ENCODE measurements at regions not wholly inside any gene's neighbourhood (a gene's known extent, or its start where the extent isn't known, plus 50 kb on each side); places are given as distances from the start of the nearest gene placed in this dataset.

- Histone ChIP-seq H2AFZ (ENCODE audit: low read length) (no peak overlapping the region), H3K27me3 (ENCODE audit: control insufficient read depth, insufficient read depth, low read length) (no peaks in the 10 kb centered on the region), H3K79me2 (ENCODE audit: control insufficient read depth, insufficient read depth, low read length) (no peaks in the 10 kb centered on the region), H3K4me3 (replicated peaks in 1 of 4; ENCODE audit: control extremely low read depth in 1 of 4, insufficient read depth in 1 of 4, low read depth in 3 of 4, low read length in 4 of 4) (no peak overlapping the region), H3K9ac (ENCODE audit: insufficient read depth, low read length) (no peak overlapping the region), H3K27ac (ENCODE audit: insufficient read depth, low read length) (no peak overlapping the region), H3K36me3 (ENCODE audit: control insufficient read depth, insufficient read depth, low read length) (no peaks in the 10 kb centered on the region), H3K4me1 (ENCODE audit: control insufficient read depth, extremely low read depth, insufficient read depth, low read length) (no peaks in the 10 kb centered on the region), H3K9me3 (ENCODE audit: control insufficient read depth, insufficient read depth, low read depth, low read length) (no peaks in the 10 kb centered on the region), H4K20me1 (ENCODE audit: control insufficient read depth, extremely low read depth, insufficient read depth, low read length) (no peaks in the 10 kb centered on the region), H3K4me2 (ENCODE audit: extremely low read depth, insufficient read depth, low read length) (no peak overlapping the region)
- no peak for DNase-seq (ENCODE audit: low read depth in 2 of 2)
- TF ChIP-seq EZH2 (IDR thresholded peaks at IDR 0.05; ENCODE audit: low read length, missing control alignments) (no peak), CTCF (conservative IDR thresholded peaks at IDR 0.05 in 1 of 2, IDR thresholded peaks at IDR 0.05 in 1 of 2; ENCODE audit: low read depth in 1 of 2, low read length in 2 of 2) (no peak)
These were observed 254.4 kb upstream of the CCDC196 start for GRCh38 chr14:66231820-66232219.

GRCh38 chr14:66233591-66233990 lies 252.6 kb upstream of the CCDC196 start:
- no peaks in the 10 kb centered on the region for H3K9me3 ChIP-seq (ENCODE audit: control insufficient read depth, insufficient read depth, low read depth, low read length)
- no peak for DNase-seq (ENCODE audit: low read depth in 2 of 2)

GRCh38 chr14:66234411-66234810 lies 251.8 kb upstream of the CCDC196 start:
- no peak overlapping the region for H3K27ac ChIP-seq (ENCODE audit: insufficient read depth, low read length)

More at GRCh38 chr14:66233591-66233990, 252.6 kb upstream of the CCDC196 start:
- no peaks in the 10 kb centered on the region for H3K79me2 ChIP-seq (ENCODE audit: control insufficient read depth, insufficient read depth, low read length)
- H3K9ac ChIP-seq (ENCODE audit: insufficient read depth, low read length), result no peak overlapping the region
- H3K4me3 ChIP-seq (replicated peaks in 1 of 4; ENCODE audit: control extremely low read depth in 1 of 4, insufficient read depth in 1 of 4, low read depth in 3 of 4, low read length in 4 of 4), result no peak overlapping the region
- no peaks in the 10 kb centered on the region for H3K27me3 ChIP-seq (ENCODE audit: control insufficient read depth, insufficient read depth, low read length)
- no peaks in the 10 kb centered on the region for H3K36me3 ChIP-seq (ENCODE audit: control insufficient read depth, insufficient read depth, low read length)
- no peak overlapping the region for H2AFZ ChIP-seq (ENCODE audit: low read length)
- H3K4me2 ChIP-seq (ENCODE audit: extremely low read depth, insufficient read depth, low read length), result no peak overlapping the region
- no peaks in the 10 kb centered on the region for H3K4me1 ChIP-seq (ENCODE audit: control insufficient read depth, extremely low read depth, insufficient read depth, low read length)
- TF ChIP-seq EZH2 (IDR thresholded peaks at IDR 0.05; ENCODE audit: low read length, missing control alignments) (no peak), CTCF (conservative IDR thresholded peaks at IDR 0.05 in 1 of 2, IDR thresholded peaks at IDR 0.05 in 1 of 2; ENCODE audit: low read depth in 1 of 2, low read length in 2 of 2) (no peak)
- H3K27ac ChIP-seq (ENCODE audit: insufficient read depth, low read length), result no peak overlapping the region
- H4K20me1 ChIP-seq (ENCODE audit: control insufficient read depth, extremely low read depth, insufficient read depth, low read length), result no peaks in the 10 kb centered on the region

More at GRCh38 chr14:66234411-66234810, 251.8 kb upstream of the CCDC196 start:
- Histone ChIP-seq H3K79me2 (ENCODE audit: control insufficient read depth, insufficient read depth, low read length) (no peaks in the 10 kb centered on the region), H3K27me3 (ENCODE audit: control insufficient read depth, insufficient read depth, low read length) (no peaks in the 10 kb centered on the region), H3K4me3 (replicated peaks in 1 of 4; ENCODE audit: control extremely low read depth in 1 of 4, insufficient read depth in 1 of 4, low read depth in 3 of 4, low read length in 4 of 4) (no peak overlapping the region), H4K20me1 (ENCODE audit: control insufficient read depth, extremely low read depth, insufficient read depth, low read length) (no peaks in the 10 kb centered on the region), H3K4me2 (ENCODE audit: extremely low read depth, insufficient read depth, low read length) (no peak overlapping the region), H3K36me3 (ENCODE audit: control insufficient read depth, insufficient read depth, low read length) (no peaks in the 10 kb centered on the region), H3K4me1 (ENCODE audit: control insufficient read depth, extremely low read depth, insufficient read depth, low read length) (no peaks in the 10 kb centered on the region), H3K9ac (ENCODE audit: insufficient read depth, low read length) (no peak overlapping the region), H3K9me3 (ENCODE audit: control insufficient read depth, insufficient read depth, low read depth, low read length) (no peaks in the 10 kb centered on the region), H2AFZ (ENCODE audit: low read length) (no peak overlapping the region)
- TF ChIP-seq CTCF (conservative IDR thresholded peaks at IDR 0.05 in 1 of 2, IDR thresholded peaks at IDR 0.05 in 1 of 2; ENCODE audit: low read depth in 1 of 2, low read length in 2 of 2) (no peak), EZH2 (IDR thresholded peaks at IDR 0.05; ENCODE audit: low read length, missing control alignments) (no peak)
- no peak for DNase-seq (ENCODE audit: low read depth in 2 of 2)

All from fibroblast of lung (primary cell).